ENCODE measurements at regions not wholly inside any gene's neighbourhood (a gene's known extent, or its start where the extent isn't known, plus 50 kb on each side); places are given as distances from the start of the nearest gene placed in this dataset.

- no peak overlapping the region for H3K27ac Mint-ChIP-seq
- no peaks in the 10 kb centered on the region for H3K36me3 Mint-ChIP-seq (ENCODE audit: low read depth)
- ChIA-PET POLR2A (no interaction called here), CTCF (no interaction called here)
- Histone ChIP-seq H3K36me3 (ENCODE audit: insufficient read depth, low read length) (no peaks in the 10 kb centered on the region), H3K4me3 (ENCODE audit: low read length) (no peak overlapping the region), H3K9me3 (ENCODE audit: control insufficient read depth in 1 of 2, insufficient read depth in 1 of 2, low read length in 2 of 2) (peaks cover 0 to 12% of the 10 kb centered on the region in 2 experiments), H3K27ac (ENCODE audit: low read depth in 1 of 2, low read length in 2 of 2) (no peak overlapping the region), H3K4me1 (ENCODE audit: insufficient read depth, low read length) (no peaks in the 10 kb centered on the region), H3K27me3 (ENCODE audit: control insufficient read depth in 1 of 2, insufficient read depth in 2 of 2, low read length in 2 of 2) (no peaks in the 10 kb centered on the region)
- no peaks in the 10 kb centered on the region for H3K4me1 Mint-ChIP-seq (ENCODE audit: low read depth)
- ATAC-seq (ENCODE audit: poor library complexity) (no peak), DNase-seq (no peak)
- H3K4me3 Mint-ChIP-seq: no peak overlapping the region
- intact Hi-C loops (cut with DNase I, micrococcal nuclease): no loop called here
- peaks cover 5% of the 10 kb centered on the region for H3K9me3 Mint-ChIP-seq
- H3K27me3 Mint-ChIP-seq: no peaks in the 10 kb centered on the region
- TF ChIP-seq, protein P1, sequence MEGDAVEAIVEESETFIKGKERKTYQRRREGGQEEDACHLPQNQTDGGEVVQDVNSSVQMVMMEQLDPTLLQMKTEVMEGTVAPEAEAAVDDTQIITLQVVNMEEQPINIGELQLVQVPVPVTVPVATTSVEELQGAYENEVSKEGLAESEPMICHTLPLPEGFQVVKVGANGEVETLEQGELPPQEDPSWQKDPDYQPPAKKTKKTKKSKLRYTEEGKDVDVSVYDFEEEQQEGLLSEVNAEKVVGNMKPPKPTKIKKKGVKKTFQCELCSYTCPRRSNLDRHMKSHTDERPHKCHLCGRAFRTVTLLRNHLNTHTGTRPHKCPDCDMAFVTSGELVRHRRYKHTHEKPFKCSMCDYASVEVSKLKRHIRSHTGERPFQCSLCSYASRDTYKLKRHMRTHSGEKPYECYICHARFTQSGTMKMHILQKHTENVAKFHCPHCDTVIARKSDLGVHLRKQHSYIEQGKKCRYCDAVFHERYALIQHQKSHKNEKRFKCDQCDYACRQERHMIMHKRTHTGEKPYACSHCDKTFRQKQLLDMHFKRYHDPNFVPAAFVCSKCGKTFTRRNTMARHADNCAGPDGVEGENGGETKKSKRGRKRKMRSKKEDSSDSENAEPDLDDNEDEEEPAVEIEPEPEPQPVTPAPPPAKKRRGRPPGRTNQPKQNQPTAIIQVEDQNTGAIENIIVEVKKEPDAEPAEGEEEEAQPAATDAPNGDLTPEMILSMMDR (IDR thresholded peaks at IDR 0.05): no peak
Measured at GRCh38 chr2:116238511-116238910, 1576.0 kb upstream of the DDX18 start.

GRCh38 chr2:116250376-116250775, 1564.1 kb upstream of the DDX18 start:
- Mint-ChIP-seq H3K4me3 (no peak overlapping the region), H3K27ac (no peak overlapping the region), H3K9me3 (peaks cover 7% of the 10 kb centered on the region), H3K27me3 (no peaks in the 10 kb centered on the region), H3K36me3 (ENCODE audit: low read depth) (no peaks in the 10 kb centered on the region), H3K4me1 (ENCODE audit: low read depth) (no peaks in the 10 kb centered on the region)
- H3K4me3 ChIP-seq (ENCODE audit: low read length): no peak overlapping the region
- DNase-seq (no peak), ATAC-seq (ENCODE audit: poor library complexity) (no peak)
- TF ChIP-seq, protein P1 (IDR thresholded peaks at IDR 0.05): no peak
- H3K27me3 ChIP-seq (ENCODE audit: control insufficient read depth in 1 of 2, insufficient read depth in 2 of 2, low read length in 2 of 2): no peaks in the 10 kb centered on the region
- intact Hi-C loops (cut with DNase I, micrococcal nuclease): no loop called here
- H3K4me1 ChIP-seq (ENCODE audit: insufficient read depth, low read length): no peaks in the 10 kb centered on the region
- H3K9me3 ChIP-seq (ENCODE audit: control insufficient read depth in 1 of 2, insufficient read depth in 1 of 2, low read length in 2 of 2): no peaks in the 10 kb centered on the region
- no peak overlapping the region for H3K27ac ChIP-seq (ENCODE audit: low read depth in 1 of 2, low read length in 2 of 2)
- ChIA-PET POLR2A (no interaction called here), CTCF (no interaction called here)
- H3K36me3 ChIP-seq (ENCODE audit: insufficient read depth, low read length): no peaks in the 10 kb centered on the region

GRCh38 chr2:116264872-116265271, 1549.6 kb upstream of the DDX18 start:
- no peaks in the 10 kb centered on the region for H3K4me1 Mint-ChIP-seq (ENCODE audit: low read depth)
- CTCF ChIA-PET: no interaction called here
- TF ChIP-seq, protein P1 (IDR thresholded peaks at IDR 0.05): no peak
- DNase-seq (no peak), ATAC-seq (ENCODE audit: poor library complexity) (no peak)
- H3K36me3 Mint-ChIP-seq (ENCODE audit: low read depth): no peaks in the 10 kb centered on the region
- H3K9me3 ChIP-seq (ENCODE audit: control insufficient read depth in 1 of 2, insufficient read depth in 1 of 2, low read length in 2 of 2): peaks cover 4 to 10% of the 10 kb centered on the region in 2 experiments
- H3K27ac Mint-ChIP-seq: no peak overlapping the region
- POLR2A ChIA-PET: no interaction called here
- H3K4me1 ChIP-seq (ENCODE audit: insufficient read depth, low read length): no peaks in the 10 kb centered on the region
- intact Hi-C loops (cut with DNase I, micrococcal nuclease): no loop called here
- no peaks in the 10 kb centered on the region for H3K27me3 Mint-ChIP-seq
- H3K36me3 ChIP-seq (ENCODE audit: insufficient read depth, low read length): no peaks in the 10 kb centered on the region
- peaks cover 15% of the 10 kb centered on the region for H3K9me3 Mint-ChIP-seq
- no peaks in the 10 kb centered on the region for H3K27me3 ChIP-seq (ENCODE audit: control insufficient read depth in 1 of 2, insufficient read depth in 2 of 2, low read length in 2 of 2)
- H3K4me3 ChIP-seq (ENCODE audit: low read length): no peak overlapping the region
- no peak overlapping the region for H3K4me3 Mint-ChIP-seq
- H3K27ac ChIP-seq (ENCODE audit: low read depth in 1 of 2, low read length in 2 of 2): no peak overlapping the region
